ENCODE measurements at regions not wholly inside any gene's neighbourhood (a gene's known extent, or its start where the extent isn't known, plus 50 kb on each side); places are given as distances from the start of the nearest gene placed in this dataset.

- TF ChIP-seq CTCF (conservative IDR thresholded peaks at IDR 0.05; ENCODE audit: low read depth, low read length) (no peak), EZH2 (IDR thresholded peaks at IDR 0.05; ENCODE audit: low read length, unreplicated experiment) (no peak)
These were observed 591.2 kb downstream of the NSUN3 start for GRCh38 chr3:94654096-94654495.

All from PC-3 (cell line).